ENCODE measurements at regions not wholly inside any gene's neighbourhood (a gene's known extent, or its start where the extent isn't known, plus 50 kb on each side); places are given as distances from the start of the nearest gene placed in this dataset.

GRCh38 chr11:115684135-115684534 is 179.9 kb upstream of the CADM1 start:
- Histone ChIP-seq H3K36me3 (ENCODE audit: control insufficient read depth, insufficient read depth, low read length) (no peaks in the 10 kb centered on the region), H3K9ac (ENCODE audit: low read depth, low read length) (no peak overlapping the region), H3K27ac (ENCODE audit: low read depth, low read length) (no peak overlapping the region), H3K4me1 (ENCODE audit: control insufficient read depth, insufficient read depth, low read length) (no peaks in the 10 kb centered on the region), H3K9me3 (ENCODE audit: control insufficient read depth, insufficient read depth, low read length) (no peaks in the 10 kb centered on the region), H3K27me3 (ENCODE audit: control insufficient read depth, insufficient read depth, low read length) (no peaks in the 10 kb centered on the region), H3K4me3 (ENCODE audit: low read depth, low read length) (no peak overlapping the region)

- H3K9me3 ChIP-seq (ENCODE audit: control insufficient read depth, insufficient read depth, low read length): no peaks in the 10 kb centered on the region
- H3K27me3 ChIP-seq (ENCODE audit: control insufficient read depth, insufficient read depth, low read length): no peaks in the 10 kb centered on the region
- H3K9ac ChIP-seq (ENCODE audit: low read depth, low read length): no peak overlapping the region
- H3K27ac ChIP-seq (ENCODE audit: low read depth, low read length): no peak overlapping the region
- no peaks in the 10 kb centered on the region for H3K36me3 ChIP-seq (ENCODE audit: control insufficient read depth, insufficient read depth, low read length)
- no peak overlapping the region for H3K4me3 ChIP-seq (ENCODE audit: low read depth, low read length)
- H3K4me1 ChIP-seq (ENCODE audit: control insufficient read depth, insufficient read depth, low read length): no peaks in the 10 kb centered on the region
Measured at GRCh38 chr11:115682888-115683287, 178.7 kb upstream of the CADM1 start.

- no peaks in the 10 kb centered on the region for H3K27me3 ChIP-seq (ENCODE audit: control insufficient read depth, insufficient read depth, low read length)
- no peaks in the 10 kb centered on the region for H3K36me3 ChIP-seq (ENCODE audit: control insufficient read depth, insufficient read depth, low read length)
- H3K4me1 ChIP-seq (ENCODE audit: control insufficient read depth, insufficient read depth, low read length): no peaks in the 10 kb centered on the region
- H3K9ac ChIP-seq (ENCODE audit: low read depth, low read length): no peak overlapping the region
- H3K27ac ChIP-seq (ENCODE audit: low read depth, low read length): no peak overlapping the region
- H3K9me3 ChIP-seq (ENCODE audit: control insufficient read depth, insufficient read depth, low read length): no peaks in the 10 kb centered on the region
- H3K4me3 ChIP-seq (ENCODE audit: low read depth, low read length): no peak overlapping the region
Measured at GRCh38 chr11:115682101-115682500, 177.9 kb upstream of the CADM1 start.

- H3K4me3 ChIP-seq (ENCODE audit: low read depth, low read length): no peak overlapping the region
- H3K4me1 ChIP-seq (ENCODE audit: control insufficient read depth, insufficient read depth, low read length): peaks cover 7% of the 10 kb centered on the region
- no peak overlapping the region for H3K9ac ChIP-seq (ENCODE audit: low read depth, low read length)
- no peaks in the 10 kb centered on the region for H3K27me3 ChIP-seq (ENCODE audit: control insufficient read depth, insufficient read depth, low read length)
- H3K9me3 ChIP-seq (ENCODE audit: control insufficient read depth, insufficient read depth, low read length): no peaks in the 10 kb centered on the region
- no peak overlapping the region for H3K27ac ChIP-seq (ENCODE audit: low read depth, low read length)
- H3K36me3 ChIP-seq (ENCODE audit: control insufficient read depth, insufficient read depth, low read length): no peaks in the 10 kb centered on the region
Measured at GRCh38 chr11:115679945-115680344, 175.7 kb upstream of the CADM1 start.

GRCh38 chr11:115678942-115679341 is 174.7 kb upstream of the CADM1 start:
- H3K9me3 ChIP-seq (ENCODE audit: control insufficient read depth, insufficient read depth, low read length): no peaks in the 10 kb centered on the region
- H3K9ac ChIP-seq (ENCODE audit: low read depth, low read length): no peak overlapping the region
- H3K4me3 ChIP-seq (ENCODE audit: low read depth, low read length): no peak overlapping the region
- H3K27ac ChIP-seq (ENCODE audit: low read depth, low read length): no peak overlapping the region
- peaks cover 16% of the 10 kb centered on the region for H3K4me1 ChIP-seq (ENCODE audit: control insufficient read depth, insufficient read depth, low read length)
- no peaks in the 10 kb centered on the region for H3K27me3 ChIP-seq (ENCODE audit: control insufficient read depth, insufficient read depth, low read length)
- no peaks in the 10 kb centered on the region for H3K36me3 ChIP-seq (ENCODE audit: control insufficient read depth, insufficient read depth, low read length)

- Histone ChIP-seq H3K9ac (ENCODE audit: low read depth, low read length) (no peak overlapping the region), H3K27me3 (ENCODE audit: control insufficient read depth, insufficient read depth, low read length) (no peaks in the 10 kb centered on the region), H3K27ac (ENCODE audit: low read depth, low read length) (no peak overlapping the region), H3K36me3 (ENCODE audit: control insufficient read depth, insufficient read depth, low read length) (no peaks in the 10 kb centered on the region), H3K9me3 (ENCODE audit: control insufficient read depth, insufficient read depth, low read length) (no peaks in the 10 kb centered on the region), H3K4me1 (ENCODE audit: control insufficient read depth, insufficient read depth, low read length) (peaks cover 16% of the 10 kb centered on the region), H3K4me3 (ENCODE audit: low read depth, low read length) (no peak overlapping the region)
Measured at GRCh38 chr11:115677190-115677589, 173.0 kb upstream of the CADM1 start.

GRCh38 chr11:115676768-115677167 is 172.6 kb upstream of the CADM1 start:
- Histone ChIP-seq H3K36me3 (ENCODE audit: control insufficient read depth, insufficient read depth, low read length) (no peaks in the 10 kb centered on the region), H3K27ac (ENCODE audit: low read depth, low read length) (no peak overlapping the region)

GRCh38 chr11:115676206-115676605 is 172.0 kb upstream of the CADM1 start:
- Histone ChIP-seq H3K27ac (ENCODE audit: low read depth, low read length) (no peak overlapping the region), H3K4me3 (ENCODE audit: low read depth, low read length) (no peak overlapping the region)

More at GRCh38 chr11:115676768-115677167, 172.6 kb upstream of the CADM1 start:
- no peaks in the 10 kb centered on the region for H3K27me3 ChIP-seq (ENCODE audit: control insufficient read depth, insufficient read depth, low read length)
- no peak overlapping the region for H3K9ac ChIP-seq (ENCODE audit: low read depth, low read length)
- H3K9me3 ChIP-seq (ENCODE audit: control insufficient read depth, insufficient read depth, low read length): no peaks in the 10 kb centered on the region
- H3K4me1 ChIP-seq (ENCODE audit: control insufficient read depth, insufficient read depth, low read length): peaks cover 16% of the 10 kb centered on the region
- H3K4me3 ChIP-seq (ENCODE audit: low read depth, low read length): no peak overlapping the region

GRCh38 chr11:115674937-115675544 is 170.8 kb upstream of the CADM1 start:
- Histone ChIP-seq H3K36me3 (ENCODE audit: control insufficient read depth, insufficient read depth, low read length) (no peaks in the 10 kb centered on the region), H3K4me3 (ENCODE audit: low read depth, low read length) (no peak overlapping the region), H3K4me1 (ENCODE audit: control insufficient read depth, insufficient read depth, low read length) (peaks cover 16% of the 10 kb centered on the region), H3K27ac (ENCODE audit: low read depth, low read length) (no peak overlapping the region), H3K9ac (ENCODE audit: low read depth, low read length) (no peak overlapping the region), H3K9me3 (ENCODE audit: control insufficient read depth, insufficient read depth, low read length) (no peaks in the 10 kb centered on the region), H3K27me3 (ENCODE audit: control insufficient read depth, insufficient read depth, low read length) (no peaks in the 10 kb centered on the region)

More at GRCh38 chr11:115676206-115676605, 172.0 kb upstream of the CADM1 start:
- no peaks in the 10 kb centered on the region for H3K27me3 ChIP-seq (ENCODE audit: control insufficient read depth, insufficient read depth, low read length)
- peaks cover 16% of the 10 kb centered on the region for H3K4me1 ChIP-seq (ENCODE audit: control insufficient read depth, insufficient read depth, low read length)
- H3K9me3 ChIP-seq (ENCODE audit: control insufficient read depth, insufficient read depth, low read length): no peaks in the 10 kb centered on the region
- no peaks in the 10 kb centered on the region for H3K36me3 ChIP-seq (ENCODE audit: control insufficient read depth, insufficient read depth, low read length)
- H3K9ac ChIP-seq (ENCODE audit: low read depth, low read length): no peak overlapping the region

- Histone ChIP-seq H3K36me3 (ENCODE audit: control insufficient read depth, insufficient read depth, low read length) (no peaks in the 10 kb centered on the region), H3K27ac (ENCODE audit: low read depth, low read length) (no peak overlapping the region), H3K4me1 (ENCODE audit: control insufficient read depth, insufficient read depth, low read length) (peaks cover 16% of the 10 kb centered on the region), H3K9me3 (ENCODE audit: control insufficient read depth, insufficient read depth, low read length) (no peaks in the 10 kb centered on the region), H3K27me3 (ENCODE audit: control insufficient read depth, insufficient read depth, low read length) (no peaks in the 10 kb centered on the region), H3K9ac (ENCODE audit: low read depth, low read length) (no peak overlapping the region), H3K4me3 (ENCODE audit: low read depth, low read length) (no peak overlapping the region)
Measured at GRCh38 chr11:115674176-115674936, 170.1 kb upstream of the CADM1 start.

- no peaks in the 10 kb centered on the region for H3K27me3 ChIP-seq (ENCODE audit: control insufficient read depth, insufficient read depth, low read length)
- no peaks in the 10 kb centered on the region for H3K9me3 ChIP-seq (ENCODE audit: control insufficient read depth, insufficient read depth, low read length)
- H3K27ac ChIP-seq (ENCODE audit: low read depth, low read length): no peak overlapping the region
- H3K36me3 ChIP-seq (ENCODE audit: control insufficient read depth, insufficient read depth, low read length): no peaks in the 10 kb centered on the region
- H3K9ac ChIP-seq (ENCODE audit: low read depth, low read length): no peak overlapping the region
- peaks cover 16% of the 10 kb centered on the region for H3K4me1 ChIP-seq (ENCODE audit: control insufficient read depth, insufficient read depth, low read length)
- H3K4me3 ChIP-seq (ENCODE audit: low read depth, low read length): no peak overlapping the region
Measured at GRCh38 chr11:115673720-115674119, 169.5 kb upstream of the CADM1 start.
